Liver (tissue), 8 donors: ENCODE measurements at regions not wholly inside any gene's neighbourhood (a gene's known extent, or its start where the extent isn't known, plus 50 kb on each side); places are given as distances from the start of the nearest gene placed in this dataset.

Experiments used
- DNase-seq: peaks from one replicate; pipeline ENCODE4 v3.0.0-alpha.2; 2017; ENCODE audit warnings: low spot score
- H3K27ac ChIP-seq, 2 donors: one replicate each; pipeline ENCODE4 v1.7.0; 2013; ENCODE audit warnings: inconsistent platforms in 2 of 2, low read length in 2 of 2, control low read depth in 1 of 2, low read depth in 1 of 2, mild to moderate bottlenecking in 1 of 2
- H3K27me3 ChIP-seq, 4 donors: one replicate each; pipeline versions ENCODE4 v1.6.1 to v1.7.0; 2013; ENCODE audit warnings: low read length in 3 of 4, inconsistent platforms in 1 of 4, mild to moderate bottlenecking in 1 of 4, moderate library complexity in 1 of 4; ENCODE audit not compliant: control insufficient read depth in 4 of 4, insufficient read depth in 4 of 4
- H3K36me3 ChIP-seq, 4 donors: one replicate each; pipeline versions ENCODE4 v1.6.1 to v1.7.0; 2013; ENCODE audit warnings: low read length in 3 of 4, mild to moderate bottlenecking in 3 of 4, low read depth in 1 of 4, moderate library complexity in 1 of 4; ENCODE audit not compliant: control insufficient read depth in 4 of 4, insufficient read depth in 3 of 4
- H3K4me1 ChIP-seq, 4 donors: one replicate each; pipeline versions ENCODE4 v1.6.1 to v1.7.0; 2013; ENCODE audit warnings: low read length in 3 of 4, mild to moderate bottlenecking in 3 of 4, moderate library complexity in 1 of 4; ENCODE audit not compliant: control insufficient read depth in 4 of 4, insufficient read depth in 4 of 4
- H3K4me3 ChIP-seq, 3 donors: one replicate each; pipeline versions ENCODE4 v1.6.1 to v1.7.0; 2013; ENCODE audit warnings: low read length in 3 of 3, control low read depth in 1 of 3, low read depth in 1 of 3, mild to moderate bottlenecking in 1 of 3
- H3K9ac ChIP-seq, 2 donors: one replicate each; pipeline ENCODE4 v1.7.0; 2013; ENCODE audit warnings: low read length in 2 of 2, mild to moderate bottlenecking in 2 of 2, moderate library complexity in 2 of 2, control low read depth in 1 of 2, low read depth in 1 of 2
- H3K9me3 ChIP-seq, 4 donors: one replicate each; pipeline versions ENCODE4 v1.6.1 to v1.7.0; 2013; ENCODE audit warnings: low read length in 3 of 4; ENCODE audit not compliant: control insufficient read depth in 4 of 4
- EGR1 ChIP-seq, 2 donors: IDR thresholded peaks; 2 replicates each; pipeline ENCODE4 v1.6.1; 2016 to 2018; ENCODE audit warnings: antibody characterized with exemption in 2 of 2, low read depth in 2 of 2
- FOXA1 ChIP-seq: IDR thresholded peaks from 2 replicates; pipeline ENCODE4 v1.6.1; 2016; ENCODE audit warnings: antibody characterized with exemption
- GABPA ChIP-seq, 2 donors: IDR thresholded peaks in 1 of 2; conservative IDR thresholded peaks in 1 of 2; 2 replicates each; pipeline ENCODE4 v1.6.1; 2016; ENCODE audit warnings: antibody characterized with exemption in 2 of 2, mild to moderate bottlenecking in 1 of 2, moderate library complexity in 1 of 2
- HNF4G ChIP-seq: IDR thresholded peaks from 2 replicates; pipeline ENCODE4 v1.6.1; 2016; ENCODE audit warnings: antibody characterized with exemption
- RAD21 ChIP-seq, 2 donors: IDR thresholded peaks; 2 replicates each; pipeline ENCODE4 v1.6.1; 2016; ENCODE audit warnings: antibody characterized with exemption in 2 of 2, mild to moderate bottlenecking in 2 of 2
- RXRA ChIP-seq, 2 donors: IDR thresholded peaks; 2 replicates each; pipeline ENCODE4 v1.6.1; 2017 to 2018; ENCODE audit warnings: antibody characterized with exemption in 2 of 2, mild to moderate bottlenecking in 1 of 2
- SP1 ChIP-seq: IDR thresholded peaks from 2 replicates; pipeline ENCODE4 v1.6.1; 2018; ENCODE audit warnings: antibody characterized with exemption, mild to moderate bottlenecking
- YY1 ChIP-seq: IDR thresholded peaks from 2 replicates; pipeline ENCODE4 v1.6.1; 2016; ENCODE audit warnings: antibody characterized with exemption, mild to moderate bottlenecking
- WGBS: extraction: QIAGEN DNeasy Blood & Tissue Kit; methylation state at CpG from one replicate; pipeline ENCODE4 v1.1.7; 2013; 5-methylcytosine and 5-hydroxymethylcytosine counted together
- TF ChIP-seq, protein P1 (sequence below): IDR thresholded peaks from 2 replicates; pipeline ENCODE4 v1.6.1; 2016; ENCODE audit warnings: antibody characterized with exemption
- TF ChIP-seq, protein P2 (sequence below): fragments of 150-350 bp; IDR thresholded peaks from 2 replicates; pipeline ENCODE4 v1.5.1; 2017; ENCODE audit warnings: improper control_type of control experiment, low read depth, low read length; ENCODE audit not compliant: missing input control
- TF ChIP-seq, protein P3 (sequence below): IDR thresholded peaks from 2 replicates; pipeline ENCODE4 v1.6.1; 2016; ENCODE audit warnings: antibody characterized with exemption, mild to moderate bottlenecking
- donor health status: healthy.
- donor health status: healthy.
- donor health status: healthy.
- donor health status: healthy.
- donor health status: healthy.

- no peak overlapping the region for H3K9ac ChIP-seq
- H3K27me3 ChIP-seq = no peaks in the 10 kb centered on the region
- peaks cover 0 to 19% (median 7%) of the 10 kb centered on the region in 4 donors for H3K4me1 ChIP-seq
- DNase-seq = no peak
- no peaks in the 10 kb centered on the region for H3K36me3 ChIP-seq
- WGBS = 96% methylated on average over 24 of the region's 24 CpGs
- H3K4me3 ChIP-seq = no peak overlapping the region
- no peak overlapping the region for H3K27ac ChIP-seq
- H3K9me3 ChIP-seq = no peaks in the 10 kb centered on the region
- no peak for TF ChIP-seq GABPA (IDR thresholded peaks at IDR 0.05 in 1 of 2, conservative IDR thresholded peaks at IDR 0.05 in 1 of 2)
Observed at GRCh38 chr6:168228676-168229367, 90.8 kb downstream of the DACT2 start.

DNA sequence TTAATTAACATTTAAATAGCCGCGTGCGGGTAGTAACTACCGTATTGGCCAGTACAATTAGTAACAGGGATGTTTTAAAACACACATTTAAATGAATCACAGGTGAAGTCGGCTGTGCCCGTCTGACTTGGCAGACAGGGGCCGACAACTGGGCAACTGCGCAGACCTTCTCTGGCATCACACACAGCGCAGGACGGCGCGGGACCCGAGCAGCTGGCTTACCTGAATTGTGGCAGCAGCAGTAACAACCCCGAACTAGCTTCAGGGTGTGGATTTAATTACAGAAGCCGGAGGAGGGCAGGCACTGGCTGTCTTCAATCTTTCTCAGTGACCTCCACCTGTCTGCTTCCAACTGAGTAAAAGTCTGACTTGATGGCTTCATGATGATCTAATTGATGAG lies 91.7 kb downstream of the DACT2 start:
- WGBS = 89% methylated on average over 15 of the region's 15 CpGs
- Histone ChIP-seq H3K4me1 (peaks cover 0 to 19% (median 7%) of the 10 kb centered on the region in 4 donors), H3K27ac (no peak overlapping the region), H3K9ac (no peak overlapping the region), H3K27me3 (no peaks in the 10 kb centered on the region), H3K4me3 (no peak overlapping the region), H3K36me3 (no peaks in the 10 kb centered on the region), H3K9me3 (no peaks in the 10 kb centered on the region)
- no peak for DNase-seq
- TF ChIP-seq RXRA (IDR thresholded peaks at IDR 0.05) = no peak
- TF ChIP-seq HNF4G = no peak
- no peak for TF ChIP-seq EGR1 (IDR thresholded peaks at IDR 0.05; ENCODE audit: low read depth in 2 of 2)
- TF ChIP-seq YY1 = no peak
- TF ChIP-seq GABPA (IDR thresholded peaks at IDR 0.05 in 1 of 2, conservative IDR thresholded peaks at IDR 0.05 in 1 of 2) = no peak
- no peak for TF ChIP-seq FOXA1
- no peak for TF ChIP-seq SP1
- TF ChIP-seq RAD21 (IDR thresholded peaks at IDR 0.05) = no peak
- TF ChIP-seq, protein P1, sequence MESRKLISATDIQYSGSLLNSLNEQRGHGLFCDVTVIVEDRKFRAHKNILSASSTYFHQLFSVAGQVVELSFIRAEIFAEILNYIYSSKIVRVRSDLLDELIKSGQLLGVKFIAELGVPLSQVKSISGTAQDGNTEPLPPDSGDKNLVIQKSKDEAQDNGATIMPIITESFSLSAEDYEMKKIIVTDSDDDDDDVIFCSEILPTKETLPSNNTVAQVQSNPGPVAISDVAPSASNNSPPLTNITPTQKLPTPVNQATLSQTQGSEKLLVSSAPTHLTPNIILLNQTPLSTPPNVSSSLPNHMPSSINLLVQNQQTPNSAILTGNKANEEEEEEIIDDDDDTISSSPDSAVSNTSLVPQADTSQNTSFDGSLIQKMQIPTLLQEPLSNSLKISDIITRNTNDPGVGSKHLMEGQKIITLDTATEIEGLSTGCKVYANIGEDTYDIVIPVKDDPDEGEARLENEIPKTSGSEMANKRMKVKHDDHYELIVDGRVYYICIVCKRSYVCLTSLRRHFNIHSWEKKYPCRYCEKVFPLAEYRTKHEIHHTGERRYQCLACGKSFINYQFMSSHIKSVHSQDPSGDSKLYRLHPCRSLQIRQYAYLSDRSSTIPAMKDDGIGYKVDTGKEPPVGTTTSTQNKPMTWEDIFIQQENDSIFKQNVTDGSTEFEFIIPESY = no peak
- TF ChIP-seq, protein P2, sequence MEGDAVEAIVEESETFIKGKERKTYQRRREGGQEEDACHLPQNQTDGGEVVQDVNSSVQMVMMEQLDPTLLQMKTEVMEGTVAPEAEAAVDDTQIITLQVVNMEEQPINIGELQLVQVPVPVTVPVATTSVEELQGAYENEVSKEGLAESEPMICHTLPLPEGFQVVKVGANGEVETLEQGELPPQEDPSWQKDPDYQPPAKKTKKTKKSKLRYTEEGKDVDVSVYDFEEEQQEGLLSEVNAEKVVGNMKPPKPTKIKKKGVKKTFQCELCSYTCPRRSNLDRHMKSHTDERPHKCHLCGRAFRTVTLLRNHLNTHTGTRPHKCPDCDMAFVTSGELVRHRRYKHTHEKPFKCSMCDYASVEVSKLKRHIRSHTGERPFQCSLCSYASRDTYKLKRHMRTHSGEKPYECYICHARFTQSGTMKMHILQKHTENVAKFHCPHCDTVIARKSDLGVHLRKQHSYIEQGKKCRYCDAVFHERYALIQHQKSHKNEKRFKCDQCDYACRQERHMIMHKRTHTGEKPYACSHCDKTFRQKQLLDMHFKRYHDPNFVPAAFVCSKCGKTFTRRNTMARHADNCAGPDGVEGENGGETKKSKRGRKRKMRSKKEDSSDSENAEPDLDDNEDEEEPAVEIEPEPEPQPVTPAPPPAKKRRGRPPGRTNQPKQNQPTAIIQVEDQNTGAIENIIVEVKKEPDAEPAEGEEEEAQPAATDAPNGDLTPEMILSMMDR = no peak
- TF ChIP-seq, protein P3, sequence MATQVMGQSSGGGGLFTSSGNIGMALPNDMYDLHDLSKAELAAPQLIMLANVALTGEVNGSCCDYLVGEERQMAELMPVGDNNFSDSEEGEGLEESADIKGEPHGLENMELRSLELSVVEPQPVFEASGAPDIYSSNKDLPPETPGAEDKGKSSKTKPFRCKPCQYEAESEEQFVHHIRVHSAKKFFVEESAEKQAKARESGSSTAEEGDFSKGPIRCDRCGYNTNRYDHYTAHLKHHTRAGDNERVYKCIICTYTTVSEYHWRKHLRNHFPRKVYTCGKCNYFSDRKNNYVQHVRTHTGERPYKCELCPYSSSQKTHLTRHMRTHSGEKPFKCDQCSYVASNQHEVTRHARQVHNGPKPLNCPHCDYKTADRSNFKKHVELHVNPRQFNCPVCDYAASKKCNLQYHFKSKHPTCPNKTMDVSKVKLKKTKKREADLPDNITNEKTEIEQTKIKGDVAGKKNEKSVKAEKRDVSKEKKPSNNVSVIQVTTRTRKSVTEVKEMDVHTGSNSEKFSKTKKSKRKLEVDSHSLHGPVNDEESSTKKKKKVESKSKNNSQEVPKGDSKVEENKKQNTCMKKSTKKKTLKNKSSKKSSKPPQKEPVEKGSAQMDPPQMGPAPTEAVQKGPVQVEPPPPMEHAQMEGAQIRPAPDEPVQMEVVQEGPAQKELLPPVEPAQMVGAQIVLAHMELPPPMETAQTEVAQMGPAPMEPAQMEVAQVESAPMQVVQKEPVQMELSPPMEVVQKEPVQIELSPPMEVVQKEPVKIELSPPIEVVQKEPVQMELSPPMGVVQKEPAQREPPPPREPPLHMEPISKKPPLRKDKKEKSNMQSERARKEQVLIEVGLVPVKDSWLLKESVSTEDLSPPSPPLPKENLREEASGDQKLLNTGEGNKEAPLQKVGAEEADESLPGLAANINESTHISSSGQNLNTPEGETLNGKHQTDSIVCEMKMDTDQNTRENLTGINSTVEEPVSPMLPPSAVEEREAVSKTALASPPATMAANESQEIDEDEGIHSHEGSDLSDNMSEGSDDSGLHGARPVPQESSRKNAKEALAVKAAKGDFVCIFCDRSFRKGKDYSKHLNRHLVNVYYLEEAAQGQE = no peak
